Heart left ventricle (tissue), 13 donors: ENCODE measurements at regions not wholly inside any gene's neighbourhood (a gene's known extent, or its start where the extent isn't known, plus 50 kb on each side); places are given as distances from the start of the nearest gene placed in this dataset.

Experiments used
- CTCF ChIP-seq, 12 donors: fragments of 200-600 bp; sonication (generic) in 4 of 12; IDR thresholded peaks; one replicate each; pipeline versions ENCODE4 v1.5.0 to v1.8.0; 2018 to 2022; ENCODE audit warnings: antibody characterized with exemption in 12 of 12, mild to moderate bottlenecking in 5 of 12
- POLR2A ChIP-seq, 2 donors: fragments of 450-650 bp; IDR thresholded peaks; one replicate each; pipeline ENCODE4 v1.6.1; 2017; ENCODE audit warnings: antibody characterized with exemption in 2 of 2, mild to moderate bottlenecking in 2 of 2, moderate library complexity in 2 of 2
- donor health status: ischemic (EF 13 %, LVEDD 7.1; RV severe dilation, severe dysfunction).
- donor health status: DM: no; HTN: yes; CAD: no.
- donor health status: DM: no; HTN: no; CAD: no.
- donor health status: ischemic (EF 25% LVEDD 6.9; RV normal size, moderate dysfunction).
- donor health status: ischemic (EF 25% LVEDD 5.7; RV mildly dilated, moderate dysfunction).
- donor health status: ischemic (EF 35%, LVEDD 5.7; RV mildly dilated, moderate dysfunction).
- donor health status: nonischemic (EF 11% LVEDD 7.7; RV severe dilation, severe dysfunction).
- donor health status: DM: yes; HTN: yes; CAD: no.
- donor health status: PGD.
- donor health status: ischemic (EF 29% LVEDD 5.4; RV normal size, mild dysfunction).
- donor health status: nonischemic (EF 23%, LVEDD 6.1; RV moderate dilation, normal function).

- TF ChIP-seq CTCF (IDR thresholded peaks at IDR 0.05) = no peak
- TF ChIP-seq POLR2A (IDR thresholded peaks at IDR 0.05) = no peak
Measured at GRCh38 chr10:61016630-61017029, 72.6 kb upstream of the RHOBTB1 start.
